ENCODE measurements at regions not wholly inside any gene's neighbourhood (a gene's known extent, or its start where the extent isn't known, plus 50 kb on each side); places are given as distances from the start of the nearest gene placed in this dataset.

GRCh38 chr13:78241278-78241919 lies 322.8 kb upstream of the EDNRB start:
- Mint-ChIP-seq H3K4me3 (no peak overlapping the region), H3K9me3 (no peaks in the 10 kb centered on the region), H3K27me3 (ENCODE audit: low read depth) (no peaks in the 10 kb centered on the region), H3K27ac (no peak overlapping the region), H3K4me1 (ENCODE audit: low read depth) (no peaks in the 10 kb centered on the region), H3K36me3 (ENCODE audit: low read depth) (no peaks in the 10 kb centered on the region)
- intact Hi-C loops (cut with micrococcal nuclease): loop anchor here (1.0 to 5.0 kb wide), 3 partner anchors 104 to 1006 kb away; no protein-coding TSS in a partner anchor
- peak; percentile 45 for DNase-seq
- CTCF ChIA-PET: interaction anchor here (0.7 to 1.5 kb wide), 6 partner anchors 12 to 737 kb away, joined by 3 to 12 read pairs (median 4); no protein-coding TSS in a partner anchor

GRCh38 chr13:78239714-78240113 lies 321.1 kb upstream of the EDNRB start:
- H3K9me3 Mint-ChIP-seq: no peaks in the 10 kb centered on the region
- H3K36me3 Mint-ChIP-seq (ENCODE audit: low read depth): no peaks in the 10 kb centered on the region
- H3K4me1 Mint-ChIP-seq (ENCODE audit: low read depth): no peaks in the 10 kb centered on the region
- no peak for DNase-seq
- H3K4me3 Mint-ChIP-seq: no peak overlapping the region
- no peak overlapping the region for H3K27ac Mint-ChIP-seq
- no peaks in the 10 kb centered on the region for H3K27me3 Mint-ChIP-seq (ENCODE audit: low read depth)
- CTCF ChIA-PET: interaction anchor here (0.6 to 1.5 kb wide), 4 partner anchors 10 to 739 kb away, joined by 3 to 12 read pairs (median 3); no protein-coding TSS in a partner anchor
- intact Hi-C loops (cut with micrococcal nuclease): loop anchor here (5.0 kb wide), 2 partner anchors 102 to 1008 kb away; no protein-coding TSS in a partner anchor

GRCh38 chr13:78238911-78239310 lies 320.3 kb upstream of the EDNRB start:
- H3K4me3 Mint-ChIP-seq: no peak overlapping the region
- H3K36me3 Mint-ChIP-seq (ENCODE audit: low read depth): no peaks in the 10 kb centered on the region
- intact Hi-C loops (cut with micrococcal nuclease): no loop called here
- H3K4me1 Mint-ChIP-seq (ENCODE audit: low read depth): no peaks in the 10 kb centered on the region
- H3K27ac Mint-ChIP-seq: no peak overlapping the region
- H3K27me3 Mint-ChIP-seq (ENCODE audit: low read depth): no peaks in the 10 kb centered on the region
- no peaks in the 10 kb centered on the region for H3K9me3 Mint-ChIP-seq
- no peak for DNase-seq
- CTCF ChIA-PET: interaction anchor here (1.0 kb wide), 1 partner anchor 11 kb away, joined by 3 read pairs; no protein-coding TSS in a partner anchor

GRCh38 chr13:78228940-78229339 lies 310.3 kb upstream of the EDNRB start:
- H3K4me3 Mint-ChIP-seq: no peak overlapping the region
- H3K9me3 Mint-ChIP-seq: no peaks in the 10 kb centered on the region
- no peak overlapping the region for H3K27ac Mint-ChIP-seq
- no peaks in the 10 kb centered on the region for H3K4me1 Mint-ChIP-seq (ENCODE audit: low read depth)
- no peak for DNase-seq
- CTCF ChIA-PET: no interaction called here
- H3K36me3 Mint-ChIP-seq (ENCODE audit: low read depth): no peaks in the 10 kb centered on the region
- intact Hi-C loops (cut with micrococcal nuclease): no loop called here
- peaks cover 2% of the 10 kb centered on the region for H3K27me3 Mint-ChIP-seq (ENCODE audit: low read depth)

GRCh38 chr13:78228211-78228610 lies 309.6 kb upstream of the EDNRB start:
- no peaks in the 10 kb centered on the region for H3K4me1 Mint-ChIP-seq (ENCODE audit: low read depth)
- CTCF ChIA-PET: no interaction called here

GRCh38 chr13:78227709-78228108 lies 309.1 kb upstream of the EDNRB start:
- DNase-seq: no peak
- no peak overlapping the region for H3K27ac Mint-ChIP-seq
- no peaks in the 10 kb centered on the region for H3K36me3 Mint-ChIP-seq (ENCODE audit: low read depth)
- H3K4me1 Mint-ChIP-seq (ENCODE audit: low read depth): no peaks in the 10 kb centered on the region
- H3K27me3 Mint-ChIP-seq (ENCODE audit: low read depth): peaks cover 2% of the 10 kb centered on the region
- H3K9me3 Mint-ChIP-seq: no peaks in the 10 kb centered on the region
- CTCF ChIA-PET: no interaction called here
- intact Hi-C loops (cut with micrococcal nuclease): no loop called here
- H3K4me3 Mint-ChIP-seq: no peak overlapping the region

More at GRCh38 chr13:78228211-78228610, 309.6 kb upstream of the EDNRB start:
- peaks cover 2% of the 10 kb centered on the region for H3K27me3 Mint-ChIP-seq (ENCODE audit: low read depth)
- H3K4me3 Mint-ChIP-seq: no peak overlapping the region
- DNase-seq: no peak
- intact Hi-C loops (cut with micrococcal nuclease): no loop called here
- no peak overlapping the region for H3K27ac Mint-ChIP-seq
- H3K36me3 Mint-ChIP-seq (ENCODE audit: low read depth): no peaks in the 10 kb centered on the region
- H3K9me3 Mint-ChIP-seq: no peaks in the 10 kb centered on the region

GRCh38 chr13:78215458-78216108 lies 297.0 kb upstream of the EDNRB start:
- Mint-ChIP-seq H3K27ac (no peak overlapping the region), H3K4me3 (no peak overlapping the region), H3K27me3 (ENCODE audit: low read depth) (no peaks in the 10 kb centered on the region), H3K36me3 (ENCODE audit: low read depth) (no peaks in the 10 kb centered on the region), H3K9me3 (no peaks in the 10 kb centered on the region), H3K4me1 (ENCODE audit: low read depth) (no peaks in the 10 kb centered on the region)
- DNase-seq: no peak
- intact Hi-C loops (cut with micrococcal nuclease): no loop called here
- CTCF ChIA-PET: no interaction called here

GRCh38 chr13:78201411-78201810 lies 282.8 kb upstream of the EDNRB start:
- H3K4me1 Mint-ChIP-seq (ENCODE audit: low read depth): no peaks in the 10 kb centered on the region

GRCh38 chr13:78198821-78199220 lies 280.2 kb upstream of the EDNRB start:
- Mint-ChIP-seq H3K9me3 (no peaks in the 10 kb centered on the region), H3K27ac (no peak overlapping the region), H3K4me1 (ENCODE audit: low read depth) (no peaks in the 10 kb centered on the region), H3K4me3 (no peak overlapping the region), H3K36me3 (ENCODE audit: low read depth) (no peaks in the 10 kb centered on the region), H3K27me3 (ENCODE audit: low read depth) (peaks cover 5% of the 10 kb centered on the region)
- CTCF ChIA-PET: no interaction called here
- intact Hi-C loops (cut with micrococcal nuclease): no loop called here
- DNase-seq: no peak

More at GRCh38 chr13:78201411-78201810, 282.8 kb upstream of the EDNRB start:
- H3K27ac Mint-ChIP-seq: no peak overlapping the region
- H3K9me3 Mint-ChIP-seq: no peaks in the 10 kb centered on the region
- intact Hi-C loops (cut with micrococcal nuclease): no loop called here
- CTCF ChIA-PET: no interaction called here
- H3K36me3 Mint-ChIP-seq (ENCODE audit: low read depth): no peaks in the 10 kb centered on the region
- H3K27me3 Mint-ChIP-seq (ENCODE audit: low read depth): peaks cover 1% of the 10 kb centered on the region
- no peak for DNase-seq
- H3K4me3 Mint-ChIP-seq: no peak overlapping the region

- no peak for DNase-seq
- CTCF ChIA-PET: no interaction called here
- no peaks in the 10 kb centered on the region for H3K36me3 Mint-ChIP-seq (ENCODE audit: low read depth)
- no peak overlapping the region for H3K27ac Mint-ChIP-seq
- no peak overlapping the region for H3K4me3 Mint-ChIP-seq
- peaks cover 5% of the 10 kb centered on the region for H3K27me3 Mint-ChIP-seq (ENCODE audit: low read depth)
- intact Hi-C loops (cut with micrococcal nuclease): no loop called here
- no peaks in the 10 kb centered on the region for H3K9me3 Mint-ChIP-seq
- H3K4me1 Mint-ChIP-seq (ENCODE audit: low read depth): no peaks in the 10 kb centered on the region
Observed at GRCh38 chr13:78198419-78198818, 279.8 kb upstream of the EDNRB start.

GRCh38 chr13:78197231-78197630 lies 278.6 kb upstream of the EDNRB start:
- Mint-ChIP-seq H3K27ac (no peak overlapping the region), H3K9me3 (no peaks in the 10 kb centered on the region), H3K36me3 (ENCODE audit: low read depth) (no peaks in the 10 kb centered on the region), H3K4me1 (ENCODE audit: low read depth) (no peaks in the 10 kb centered on the region), H3K4me3 (no peak overlapping the region), H3K27me3 (ENCODE audit: low read depth) (peaks cover 5% of the 10 kb centered on the region)
- CTCF ChIA-PET: no interaction called here
- intact Hi-C loops (cut with micrococcal nuclease): no loop called here
- DNase-seq: no peak

- intact Hi-C loops (cut with micrococcal nuclease): no loop called here
- no peaks in the 10 kb centered on the region for H3K36me3 Mint-ChIP-seq (ENCODE audit: low read depth)
- H3K27me3 Mint-ChIP-seq (ENCODE audit: low read depth): peaks cover 5% of the 10 kb centered on the region
- CTCF ChIA-PET: no interaction called here
- no peak overlapping the region for H3K4me3 Mint-ChIP-seq
- no peak for DNase-seq
- no peak overlapping the region for H3K27ac Mint-ChIP-seq
- H3K4me1 Mint-ChIP-seq (ENCODE audit: low read depth): no peaks in the 10 kb centered on the region
- no peaks in the 10 kb centered on the region for H3K9me3 Mint-ChIP-seq
Observed at GRCh38 chr13:78194904-78195639, 276.4 kb upstream of the EDNRB start.

All from activated naive CD4-positive, alpha-beta T cell treated with anti-CD3 and anti-CD28 coated beads for 36 hours (primary cell).